GM19193 (cell line): ENCODE measurements at regions not wholly inside any gene's neighbourhood (a gene's known extent, or its start where the extent isn't known, plus 50 kb on each side); places are given as distances from the start of the nearest gene placed in this dataset.

Source experiments
- POLR2A ChIP-seq: IDR thresholded peaks from 4 replicates; pipeline ENCODE4 v1.6.1; 2011; ENCODE audit not compliant: insufficient read depth, insufficient read length; ENCODE audit errors: extremely low read depth

- no peak for TF ChIP-seq POLR2A
Observed at GRCh38 chr10:44260286-44260928, 124.5 kb downstream of the CXCL12 start.

GRCh38 chr10:44259090-44259874 is 125.6 kb downstream of the CXCL12 start:
- TF ChIP-seq POLR2A, result no peak

GRCh38 chr10:44258460-44259089 is 126.3 kb downstream of the CXCL12 start:
- TF ChIP-seq POLR2A, result no peak

- no peak for TF ChIP-seq POLR2A
Observed at GRCh38 chr10:44258019-44258418, 126.9 kb downstream of the CXCL12 start.

GRCh38 chr10:44253769-44254462 is 131.0 kb downstream of the CXCL12 start:
- no peak for TF ChIP-seq POLR2A

GRCh38 chr10:44249490-44249889 is 135.4 kb downstream of the CXCL12 start:
- TF ChIP-seq POLR2A, result no peak

GRCh38 chr10:44245601-44245938 is 139.3 kb downstream of the CXCL12 start:
- no peak for TF ChIP-seq POLR2A

GRCh38 chr10:44244745-44245600 is 139.9 kb downstream of the CXCL12 start:
- no peak for TF ChIP-seq POLR2A

- TF ChIP-seq POLR2A, result no peak
Observed at GRCh38 chr10:44243851-44244510, 140.9 kb downstream of the CXCL12 start.

- no peak for TF ChIP-seq POLR2A
Observed at GRCh38 chr10:44242826-44243225, 142.1 kb downstream of the CXCL12 start.

GRCh38 chr10:44242091-44242490 is 142.8 kb downstream of the CXCL12 start:
- no peak for TF ChIP-seq POLR2A

- TF ChIP-seq POLR2A, result no peak
Observed at GRCh38 chr10:44240584-44241205, 144.2 kb downstream of the CXCL12 start.

GRCh38 chr10:44238212-44238611 is 146.7 kb downstream of the CXCL12 start:
- no peak for TF ChIP-seq POLR2A
